WTC11 (cell line): ENCODE measurements at regions not wholly inside any gene's neighbourhood (a gene's known extent, or its start where the extent isn't known, plus 50 kb on each side); places are given as distances from the start of the nearest gene placed in this dataset.

Experiments used
- ATAC-seq: fragments of 200-7000 bp; cut with Tn5 transposase; 2 replicates; pipeline ENCODE4 v1.10.0; 2021; ENCODE audit warnings: mild to moderate bottlenecking, moderate library complexity
- CTCF ChIA-PET: fragments of 300-600 bp; sonication (Branson Sonifier 250); formaldehyde crosslinking; loops from one replicate; lab custom pipeline; 2021; ENCODE audit warnings: antibody characterized with exemption; lab: Charles Lee
- POLR2A ChIA-PET: fragments of 350-600 bp; sonication (Branson Sonifier 250); formaldehyde crosslinking; loops from one replicate; lab custom pipeline; 2021; ENCODE audit warnings: antibody characterized with exemption; lab: Charles Lee
- DNase-seq: peaks from one replicate; pipeline ENCODE4 v3.0.0; 2021; ENCODE audit warnings: low spot score
- H3K27ac Mint-ChIP-seq: 2 replicates; pipeline ENCODE4 v1.8.0; 2021; ENCODE audit warnings: mixed read lengths
- H3K27me3 Mint-ChIP-seq: 2 replicates; pipeline ENCODE4 v1.8.0; 2021; ENCODE audit warnings: low read depth, mild to moderate bottlenecking, moderate library complexity, mixed read lengths
- H3K36me3 Mint-ChIP-seq: 2 replicates; pipeline ENCODE4 v1.8.0; 2021; ENCODE audit warnings: mixed read lengths
- H3K4me1 Mint-ChIP-seq: 2 replicates; pipeline ENCODE4 v1.8.0; 2022; ENCODE audit warnings: mixed read lengths
- H3K4me3 Mint-ChIP-seq: 2 replicates; pipeline ENCODE4 v1.8.0; 2021; ENCODE audit warnings: mild to moderate bottlenecking, moderate library complexity, mixed read lengths
- H3K9me3 Mint-ChIP-seq: 2 replicates; pipeline ENCODE4 v1.8.0; 2021; ENCODE audit warnings: mixed read lengths
- ESRRA ChIP-seq: sonication (generic); formaldehyde crosslinking; IDR thresholded peaks from 2 replicates; pipeline ENCODE4 v1.8.1; 2022; ENCODE audit warnings: mild to moderate bottlenecking, missing genetic modification reagents, borderline replicate concordance
- FOXJ3 ChIP-seq: sonication (generic); formaldehyde crosslinking; IDR thresholded peaks from 2 replicates; pipeline ENCODE4 v1.9.0; 2021; ENCODE audit warnings: missing genetic modification reagents, mild to moderate bottlenecking, borderline replicate concordance
- JAZF1 ChIP-seq: fragments of 250-450 bp; sonication (Bioruptor Pico); IDR thresholded peaks from 2 replicates; pipeline ENCODE4 v1.9.0; 2021; ENCODE audit warnings: moderate library complexity, mild to moderate bottlenecking, inconsistent platforms
- MXD4 ChIP-seq: fragments of 250-450 bp; sonication (Bioruptor Pico); IDR thresholded peaks from 2 replicates; pipeline ENCODE4 v1.8.0; 2021; ENCODE audit warnings: mild to moderate bottlenecking, moderate library complexity, borderline replicate concordance
- NR3C1 ChIP-seq: sonication (generic); formaldehyde crosslinking; conservative IDR thresholded peaks from 2 replicates; pipeline ENCODE4 v1.8.1; 2023; ENCODE audit warnings: low read depth, mild to moderate bottlenecking, missing genetic modification reagents
- PRRX2 ChIP-seq: fragments of 250-450 bp; sonication (Bioruptor Pico); IDR thresholded peaks from 2 replicates; pipeline ENCODE4 v1.8.0; 2021; ENCODE audit warnings: mild to moderate bottlenecking
- RORB ChIP-seq: fragments of 250-450 bp; sonication (Bioruptor Pico); IDR thresholded peaks from 2 replicates; pipeline ENCODE4 v1.9.0; 2021; ENCODE audit warnings: mild to moderate bottlenecking
- SMAD4 ChIP-seq: sonication (generic); formaldehyde crosslinking; IDR thresholded peaks from 2 replicates; pipeline ENCODE4 v1.8.0; 2022; ENCODE audit warnings: mild to moderate bottlenecking, missing genetic modification reagents
- TEAD1 ChIP-seq: sonication (generic); formaldehyde crosslinking; IDR thresholded peaks from 2 replicates; pipeline ENCODE4 v1.8.0; 2022; ENCODE audit warnings: mild to moderate bottlenecking, missing genetic modification reagents
- TEAD4 ChIP-seq: sonication (generic); formaldehyde crosslinking; IDR thresholded peaks from 2 replicates; pipeline ENCODE4 v1.8.0; 2022; ENCODE audit warnings: mild to moderate bottlenecking, missing genetic modification reagents
- ZNF138 ChIP-seq: sonication (generic); formaldehyde crosslinking; conservative IDR thresholded peaks from 2 replicates; pipeline ENCODE4 v1.8.1; 2022; ENCODE audit warnings: mild to moderate bottlenecking, moderate library complexity, missing genetic modification reagents
- ZNF423 ChIP-seq: fragments of 250-450 bp; sonication (Bioruptor Pico); IDR thresholded peaks from 2 replicates; pipeline ENCODE4 v2.1.2; 2022; ENCODE audit warnings: mild to moderate bottlenecking, moderate library complexity
- TF ChIP-seq, protein P1 (sequence below): fragments of 250-450 bp; sonication (Bioruptor Pico); IDR thresholded peaks from 2 replicates; pipeline ENCODE4 v1.9.0; 2021; ENCODE audit warnings: mild to moderate bottlenecking
- TF ChIP-seq, protein P2 (sequence below): sonication (generic); formaldehyde crosslinking; IDR thresholded peaks from 2 replicates; pipeline ENCODE4 v1.8.1; 2023; ENCODE audit warnings: mild to moderate bottlenecking, moderate library complexity, missing genetic modification reagents
- TF ChIP-seq, protein P3 (sequence below): sonication (generic); formaldehyde crosslinking; IDR thresholded peaks from 2 replicates; pipeline ENCODE4 v1.8.1; 2023; ENCODE audit warnings: mild to moderate bottlenecking, missing genetic modification reagents
- TF ChIP-seq, protein P4 (sequence below): sonication (generic); formaldehyde crosslinking; IDR thresholded peaks from 2 replicates; pipeline ENCODE4 v1.8.0; 2022; ENCODE audit warnings: missing genetic modification reagents
- TF ChIP-seq, protein P5 (sequence below): fragments of 250-450 bp; sonication (Bioruptor Pico); IDR thresholded peaks from 2 replicates; pipeline ENCODE4 v1.8.0; 2021; ENCODE audit warnings: mild to moderate bottlenecking
- TF ChIP-seq, protein P6 (sequence below): sonication (generic); formaldehyde crosslinking; IDR thresholded peaks from 2 replicates; pipeline ENCODE4 v1.8.1; 2023; ENCODE audit warnings: mild to moderate bottlenecking, missing genetic modification reagents, borderline replicate concordance

DNA sequence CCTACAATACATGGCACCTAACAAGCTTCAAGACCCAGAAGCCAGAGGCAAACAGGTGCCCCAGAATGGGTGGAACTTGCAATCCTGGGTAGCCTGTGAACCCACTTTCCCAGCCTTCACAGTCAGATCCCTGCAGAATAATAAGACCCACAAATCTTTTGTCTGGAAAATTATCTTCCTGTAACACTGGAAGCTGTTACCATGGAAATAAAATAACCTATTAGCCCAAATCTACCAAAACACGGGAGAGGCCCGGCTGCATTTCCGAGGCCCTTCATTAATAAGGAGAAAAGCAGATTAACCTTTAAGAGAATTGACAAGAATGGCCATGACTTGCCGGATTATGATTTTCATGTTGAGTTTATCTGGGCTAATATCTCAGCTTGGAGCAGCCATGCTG lies 256.1 kb upstream of the PROK2 start:
- TF ChIP-seq, protein P1, sequence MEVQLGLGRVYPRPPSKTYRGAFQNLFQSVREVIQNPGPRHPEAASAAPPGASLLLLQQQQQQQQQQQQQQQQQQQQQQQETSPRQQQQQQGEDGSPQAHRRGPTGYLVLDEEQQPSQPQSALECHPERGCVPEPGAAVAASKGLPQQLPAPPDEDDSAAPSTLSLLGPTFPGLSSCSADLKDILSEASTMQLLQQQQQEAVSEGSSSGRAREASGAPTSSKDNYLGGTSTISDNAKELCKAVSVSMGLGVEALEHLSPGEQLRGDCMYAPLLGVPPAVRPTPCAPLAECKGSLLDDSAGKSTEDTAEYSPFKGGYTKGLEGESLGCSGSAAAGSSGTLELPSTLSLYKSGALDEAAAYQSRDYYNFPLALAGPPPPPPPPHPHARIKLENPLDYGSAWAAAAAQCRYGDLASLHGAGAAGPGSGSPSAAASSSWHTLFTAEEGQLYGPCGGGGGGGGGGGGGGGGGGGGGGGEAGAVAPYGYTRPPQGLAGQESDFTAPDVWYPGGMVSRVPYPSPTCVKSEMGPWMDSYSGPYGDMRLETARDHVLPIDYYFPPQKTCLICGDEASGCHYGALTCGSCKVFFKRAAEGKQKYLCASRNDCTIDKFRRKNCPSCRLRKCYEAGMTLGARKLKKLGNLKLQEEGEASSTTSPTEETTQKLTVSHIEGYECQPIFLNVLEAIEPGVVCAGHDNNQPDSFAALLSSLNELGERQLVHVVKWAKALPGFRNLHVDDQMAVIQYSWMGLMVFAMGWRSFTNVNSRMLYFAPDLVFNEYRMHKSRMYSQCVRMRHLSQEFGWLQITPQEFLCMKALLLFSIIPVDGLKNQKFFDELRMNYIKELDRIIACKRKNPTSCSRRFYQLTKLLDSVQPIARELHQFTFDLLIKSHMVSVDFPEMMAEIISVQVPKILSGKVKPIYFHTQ = no peak
- no peak for TF ChIP-seq FOXJ3 (CRISPR knock-in tag)
- no peak for TF ChIP-seq ZNF423 (CRISPR knock-in tag)
- TF ChIP-seq ZNF138 (CRISPR knock-in tag) = no peak
- TF ChIP-seq ESRRA (CRISPR knock-in tag) = no peak
- no peak for TF ChIP-seq SMAD4 (CRISPR knock-in tag)
- TF ChIP-seq TEAD4 = no peak
- no peak for TF ChIP-seq RORB
- no peak for TF ChIP-seq NR3C1 (CRISPR knock-in tag)
- TF ChIP-seq, protein P2, sequence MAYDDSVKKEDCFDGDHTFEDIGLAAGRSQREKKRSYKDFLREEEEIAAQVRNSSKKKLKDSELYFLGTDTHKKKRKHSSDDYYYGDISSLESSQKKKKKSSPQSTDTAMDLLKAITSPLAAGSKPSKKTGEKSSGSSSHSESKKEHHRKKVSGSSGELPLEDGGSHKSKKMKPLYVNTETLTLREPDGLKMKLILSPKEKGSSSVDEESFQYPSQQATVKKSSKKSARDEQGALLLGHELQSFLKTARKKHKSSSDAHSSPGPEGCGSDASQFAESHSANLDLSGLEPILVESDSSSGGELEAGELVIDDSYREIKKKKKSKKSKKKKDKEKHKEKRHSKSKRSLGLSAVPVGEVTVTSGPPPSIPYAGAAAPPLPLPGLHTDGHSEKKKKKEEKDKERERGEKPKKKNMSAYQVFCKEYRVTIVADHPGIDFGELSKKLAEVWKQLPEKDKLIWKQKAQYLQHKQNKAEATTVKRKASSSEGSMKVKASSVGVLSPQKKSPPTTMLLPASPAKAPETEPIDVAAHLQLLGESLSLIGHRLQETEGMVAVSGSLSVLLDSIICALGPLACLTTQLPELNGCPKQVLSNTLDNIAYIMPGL (CRISPR knock-in tag) = no peak
- TF ChIP-seq JAZF1 = no peak
- no peak for TF ChIP-seq TEAD1 (CRISPR knock-in tag)
- TF ChIP-seq, protein P3, sequence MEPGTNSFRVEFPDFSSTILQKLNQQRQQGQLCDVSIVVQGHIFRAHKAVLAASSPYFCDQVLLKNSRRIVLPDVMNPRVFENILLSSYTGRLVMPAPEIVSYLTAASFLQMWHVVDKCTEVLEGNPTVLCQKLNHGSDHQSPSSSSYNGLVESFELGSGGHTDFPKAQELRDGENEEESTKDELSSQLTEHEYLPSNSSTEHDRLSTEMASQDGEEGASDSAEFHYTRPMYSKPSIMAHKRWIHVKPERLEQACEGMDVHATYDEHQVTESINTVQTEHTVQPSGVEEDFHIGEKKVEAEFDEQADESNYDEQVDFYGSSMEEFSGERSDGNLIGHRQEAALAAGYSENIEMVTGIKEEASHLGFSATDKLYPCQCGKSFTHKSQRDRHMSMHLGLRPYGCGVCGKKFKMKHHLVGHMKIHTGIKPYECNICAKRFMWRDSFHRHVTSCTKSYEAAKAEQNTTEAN = no peak
- TF ChIP-seq, protein P4, sequence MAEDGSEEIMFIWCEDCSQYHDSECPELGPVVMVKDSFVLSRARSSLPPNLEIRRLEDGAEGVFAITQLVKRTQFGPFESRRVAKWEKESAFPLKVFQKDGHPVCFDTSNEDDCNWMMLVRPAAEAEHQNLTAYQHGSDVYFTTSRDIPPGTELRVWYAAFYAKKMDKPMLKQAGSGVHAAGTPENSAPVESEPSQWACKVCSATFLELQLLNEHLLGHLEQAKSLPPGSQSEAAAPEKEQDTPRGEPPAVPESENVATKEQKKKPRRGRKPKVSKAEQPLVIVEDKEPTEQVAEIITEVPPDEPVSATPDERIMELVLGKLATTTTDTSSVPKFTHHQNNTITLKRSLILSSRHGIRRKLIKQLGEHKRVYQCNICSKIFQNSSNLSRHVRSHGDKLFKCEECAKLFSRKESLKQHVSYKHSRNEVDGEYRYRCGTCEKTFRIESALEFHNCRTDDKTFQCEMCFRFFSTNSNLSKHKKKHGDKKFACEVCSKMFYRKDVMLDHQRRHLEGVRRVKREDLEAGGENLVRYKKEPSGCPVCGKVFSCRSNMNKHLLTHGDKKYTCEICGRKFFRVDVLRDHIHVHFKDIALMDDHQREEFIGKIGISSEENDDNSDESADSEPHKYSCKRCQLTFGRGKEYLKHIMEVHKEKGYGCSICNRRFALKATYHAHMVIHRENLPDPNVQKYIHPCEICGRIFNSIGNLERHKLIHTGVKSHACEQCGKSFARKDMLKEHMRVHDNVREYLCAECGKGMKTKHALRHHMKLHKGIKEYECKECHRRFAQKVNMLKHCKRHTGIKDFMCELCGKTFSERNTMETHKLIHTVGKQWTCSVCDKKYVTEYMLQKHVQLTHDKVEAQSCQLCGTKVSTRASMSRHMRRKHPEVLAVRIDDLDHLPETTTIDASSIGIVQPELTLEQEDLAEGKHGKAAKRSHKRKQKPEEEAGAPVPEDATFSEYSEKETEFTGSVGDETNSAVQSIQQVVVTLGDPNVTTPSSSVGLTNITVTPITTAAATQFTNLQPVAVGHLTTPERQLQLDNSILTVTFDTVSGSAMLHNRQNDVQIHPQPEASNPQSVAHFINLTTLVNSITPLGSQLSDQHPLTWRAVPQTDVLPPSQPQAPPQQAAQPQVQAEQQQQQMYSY (CRISPR knock-in tag) = no peak
- TF ChIP-seq MXD4 = no peak
- no peak for TF ChIP-seq PRRX2 (CRISPR knock-in tag)
- TF ChIP-seq, protein P5, sequence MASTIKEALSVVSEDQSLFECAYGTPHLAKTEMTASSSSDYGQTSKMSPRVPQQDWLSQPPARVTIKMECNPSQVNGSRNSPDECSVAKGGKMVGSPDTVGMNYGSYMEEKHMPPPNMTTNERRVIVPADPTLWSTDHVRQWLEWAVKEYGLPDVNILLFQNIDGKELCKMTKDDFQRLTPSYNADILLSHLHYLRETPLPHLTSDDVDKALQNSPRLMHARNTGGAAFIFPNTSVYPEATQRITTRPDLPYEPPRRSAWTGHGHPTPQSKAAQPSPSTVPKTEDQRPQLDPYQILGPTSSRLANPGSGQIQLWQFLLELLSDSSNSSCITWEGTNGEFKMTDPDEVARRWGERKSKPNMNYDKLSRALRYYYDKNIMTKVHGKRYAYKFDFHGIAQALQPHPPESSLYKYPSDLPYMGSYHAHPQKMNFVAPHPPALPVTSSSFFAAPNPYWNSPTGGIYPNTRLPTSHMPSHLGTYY (CRISPR knock-in tag) = no peak
- TF ChIP-seq, protein P6, sequence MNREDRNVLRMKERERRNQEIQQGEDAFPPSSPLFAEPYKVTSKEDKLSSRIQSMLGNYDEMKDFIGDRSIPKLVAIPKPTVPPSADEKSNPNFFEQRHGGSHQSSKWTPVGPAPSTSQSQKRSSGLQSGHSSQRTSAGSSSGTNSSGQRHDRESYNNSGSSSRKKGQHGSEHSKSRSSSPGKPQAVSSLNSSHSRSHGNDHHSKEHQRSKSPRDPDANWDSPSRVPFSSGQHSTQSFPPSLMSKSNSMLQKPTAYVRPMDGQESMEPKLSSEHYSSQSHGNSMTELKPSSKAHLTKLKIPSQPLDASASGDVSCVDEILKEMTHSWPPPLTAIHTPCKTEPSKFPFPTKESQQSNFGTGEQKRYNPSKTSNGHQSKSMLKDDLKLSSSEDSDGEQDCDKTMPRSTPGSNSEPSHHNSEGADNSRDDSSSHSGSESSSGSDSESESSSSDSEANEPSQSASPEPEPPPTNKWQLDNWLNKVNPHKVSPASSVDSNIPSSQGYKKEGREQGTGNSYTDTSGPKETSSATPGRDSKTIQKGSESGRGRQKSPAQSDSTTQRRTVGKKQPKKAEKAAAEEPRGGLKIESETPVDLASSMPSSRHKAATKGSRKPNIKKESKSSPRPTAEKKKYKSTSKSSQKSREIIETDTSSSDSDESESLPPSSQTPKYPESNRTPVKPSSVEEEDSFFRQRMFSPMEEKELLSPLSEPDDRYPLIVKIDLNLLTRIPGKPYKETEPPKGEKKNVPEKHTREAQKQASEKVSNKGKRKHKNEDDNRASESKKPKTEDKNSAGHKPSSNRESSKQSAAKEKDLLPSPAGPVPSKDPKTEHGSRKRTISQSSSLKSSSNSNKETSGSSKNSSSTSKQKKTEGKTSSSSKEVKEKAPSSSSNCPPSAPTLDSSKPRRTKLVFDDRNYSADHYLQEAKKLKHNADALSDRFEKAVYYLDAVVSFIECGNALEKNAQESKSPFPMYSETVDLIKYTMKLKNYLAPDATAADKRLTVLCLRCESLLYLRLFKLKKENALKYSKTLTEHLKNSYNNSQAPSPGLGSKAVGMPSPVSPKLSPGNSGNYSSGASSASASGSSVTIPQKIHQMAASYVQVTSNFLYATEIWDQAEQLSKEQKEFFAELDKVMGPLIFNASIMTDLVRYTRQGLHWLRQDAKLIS (CRISPR knock-in tag) = no peak
- Mint-ChIP-seq H3K27ac (no peak overlapping the region; the same call in 1 of the 2 replicates), H3K36me3 (peaks cover 3% of the 10 kb centered on the region), H3K27me3 (no peaks in the 10 kb centered on the region; the same call in 1 of the 2 replicates), H3K4me1 (peaks cover 9% of the 10 kb centered on the region; the same call in 1 of the 2 replicates), H3K4me3 (no peak overlapping the region), H3K9me3 (peaks cover 7% of the 10 kb centered on the region)
- ChIA-PET CTCF (interaction anchor here (1.3 kb wide), 1 partner anchor 111 kb away, joined by 3 read pairs; no protein-coding TSS in a partner anchor), POLR2A (no interaction called here)
- DNase-seq (no peak), ATAC-seq (no peak)
